Cerebellar nuclear complex (tissue), 1 donor: ENCODE measurements at regions not wholly inside any gene's neighbourhood (a gene's known extent, or its start where the extent isn't known, plus 50 kb on each side); places are given as distances from the start of the nearest gene placed in this dataset.

Source experiments
- DNase-seq, 2 experiments: peaks; one replicate each; lab custom pipeline; 2025; lab: John Stamatoyannopoulos, UW

- no peak for DNase-seq
These were observed 833.6 kb upstream of the AGA start for GRCh38 chr4:178275671-178276360.

- DNase-seq: no peak
These were observed 838.1 kb upstream of the AGA start for GRCh38 chr4:178280362-178280761.

- no peak for DNase-seq
These were observed 846.2 kb upstream of the AGA start for GRCh38 chr4:178288462-178288861.

GRCh38 chr4:178293601-178294000 is 851.4 kb upstream of the AGA start:
- no peak for DNase-seq

GRCh38 chr4:178296669-178297068 is 854.4 kb upstream of the AGA start:
- no peak for DNase-seq

- DNase-seq: no peak
These were observed 864.3 kb upstream of the AGA start for GRCh38 chr4:178306565-178306964.

- DNase-seq: no peak
These were observed 867.7 kb upstream of the AGA start for GRCh38 chr4:178309890-178310289.

GRCh38 chr4:178311997-178312396 is 869.8 kb upstream of the AGA start:
- no peak for DNase-seq

GRCh38 chr4:178314287-178314686 is 872.0 kb upstream of the AGA start:
- no peak for DNase-seq

- DNase-seq: no peak
These were observed 874.0 kb upstream of the AGA start for GRCh38 chr4:178316211-178316610.

- no peak for DNase-seq
These were observed 877.8 kb upstream of the AGA start for GRCh38 chr4:178320003-178320402.

GRCh38 chr4:178322524-178323183 is 880.4 kb upstream of the AGA start:
- no peak for DNase-seq

- DNase-seq: no peak
These were observed 887.1 kb upstream of the AGA start for GRCh38 chr4:178329226-178329872.

- no peak for DNase-seq
These were observed 891.1 kb upstream of the AGA start for GRCh38 chr4:178333355-178333754.

- DNase-seq: no peak
These were observed 897.5 kb upstream of the AGA start for GRCh38 chr4:178339769-178340168.

GRCh38 chr4:178340468-178340867 is 898.2 kb upstream of the AGA start:
- DNase-seq: no peak

- no peak for DNase-seq
These were observed 901.9 kb upstream of the AGA start for GRCh38 chr4:178344096-178344495.

GRCh38 chr4:178347111-178347510 is 904.9 kb upstream of the AGA start:
- no peak for DNase-seq

- DNase-seq: no peak
These were observed 907.4 kb upstream of the AGA start for GRCh38 chr4:178349601-178350000.

- DNase-seq: no peak
These were observed 908.9 kb upstream of the AGA start for GRCh38 chr4:178351185-178351584.

- DNase-seq: no peak
These were observed 914.5 kb upstream of the AGA start for GRCh38 chr4:178356725-178357124.

GRCh38 chr4:178385481-178385880 is 943.2 kb upstream of the AGA start:
- no peak for DNase-seq

GRCh38 chr4:178387756-178388155 is 945.5 kb upstream of the AGA start:
- DNase-seq: no peak
